Endothelial cell of umbilical vein (primary cell): ENCODE measurements at regions not wholly inside any gene's neighbourhood (a gene's known extent, or its start where the extent isn't known, plus 50 kb on each side); places are given as distances from the start of the nearest gene placed in this dataset.
"Not testable (repeated sequence)": the region's sequence is repeated elsewhere in the genome, so short reads cannot be mapped to it uniquely, and the experiment has no call there.

Experiments used
- EZH2 ChIP-seq: IDR thresholded peaks from 2 replicates; pipeline ENCODE4 v1.6.1; 2012; ENCODE audit warnings: borderline replicate concordance, low read depth, mild to moderate bottlenecking, moderate library complexity, low read length, inconsistent platforms; ENCODE audit not compliant: severe bottlenecking
- FOS ChIP-seq: IDR thresholded peaks from 2 replicates; pipeline ENCODE4 v1.6.1; 2011; ENCODE audit warnings: mild to moderate bottlenecking, low read length, moderate library complexity, borderline replicate concordance; ENCODE audit not compliant: insufficient read depth
- GATA2 ChIP-seq: IDR thresholded peaks from 2 replicates; pipeline ENCODE4 v1.7.0; 2011; ENCODE audit warnings: low read depth, mild to moderate bottlenecking, moderate library complexity, mixed read lengths, low read length; ENCODE audit not compliant: insufficient read length, insufficient read depth
- MAX ChIP-seq: IDR thresholded peaks from 2 replicates; pipeline ENCODE4 v1.6.1; 2011; ENCODE audit not compliant: insufficient read depth, insufficient read length
- MYC ChIP-seq: IDR thresholded peaks from one replicate; pipeline ENCODE4 v1.6.1; 2011; ENCODE audit warnings: mild to moderate bottlenecking, low read depth, low read length
- POLR2A ChIP-seq: IDR thresholded peaks from 2 replicates; pipeline ENCODE4 v1.6.1; 2012; ENCODE audit warnings: low read depth, mild to moderate bottlenecking, control low read depth, low read length
- POLR2AphosphoS5 ChIP-seq: IDR thresholded peaks from 2 replicates; pipeline ENCODE4 v1.6.1; 2012; ENCODE audit warnings: low read depth, mild to moderate bottlenecking, control low read depth, low read length, moderate library complexity; ENCODE audit not compliant: insufficient read depth
- TF ChIP-seq, protein P1 (sequence below), 2 donors: IDR thresholded peaks; 1 replicate in 1 of 2; 2 replicates in 1 of 2; pipeline ENCODE4 v1.5.1; 2011; ENCODE audit warnings: low read length in 2 of 2, mild to moderate bottlenecking in 2 of 2, moderate library complexity in 2 of 2, control low read depth in 1 of 2, inconsistent platforms in 1 of 2, low read depth in 1 of 2; ENCODE audit not compliant: insufficient read depth in 1 of 2; ENCODE audit errors: extremely low read depth in 1 of 2

DNA sequence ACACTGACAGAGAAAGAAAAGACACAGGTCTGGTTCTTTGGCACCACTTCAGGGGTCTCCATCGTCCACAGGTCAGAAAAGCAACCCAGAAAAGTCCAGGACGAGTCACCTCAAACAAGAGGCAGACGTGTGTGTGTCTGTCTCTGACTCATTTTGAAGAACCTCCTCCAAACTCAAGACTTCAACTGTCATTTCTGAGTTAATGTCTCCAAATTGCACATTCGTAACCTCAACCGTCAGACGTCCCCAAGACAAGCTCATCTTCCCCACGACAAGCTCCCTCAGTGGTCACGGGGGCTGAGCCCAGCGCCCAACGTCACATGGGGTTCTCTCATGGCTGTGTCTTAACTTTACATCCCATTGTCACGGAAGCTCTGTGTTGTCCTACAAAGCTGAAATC is 70.2 kb upstream of the TNK2 start:
- TF ChIP-seq, protein P1, sequence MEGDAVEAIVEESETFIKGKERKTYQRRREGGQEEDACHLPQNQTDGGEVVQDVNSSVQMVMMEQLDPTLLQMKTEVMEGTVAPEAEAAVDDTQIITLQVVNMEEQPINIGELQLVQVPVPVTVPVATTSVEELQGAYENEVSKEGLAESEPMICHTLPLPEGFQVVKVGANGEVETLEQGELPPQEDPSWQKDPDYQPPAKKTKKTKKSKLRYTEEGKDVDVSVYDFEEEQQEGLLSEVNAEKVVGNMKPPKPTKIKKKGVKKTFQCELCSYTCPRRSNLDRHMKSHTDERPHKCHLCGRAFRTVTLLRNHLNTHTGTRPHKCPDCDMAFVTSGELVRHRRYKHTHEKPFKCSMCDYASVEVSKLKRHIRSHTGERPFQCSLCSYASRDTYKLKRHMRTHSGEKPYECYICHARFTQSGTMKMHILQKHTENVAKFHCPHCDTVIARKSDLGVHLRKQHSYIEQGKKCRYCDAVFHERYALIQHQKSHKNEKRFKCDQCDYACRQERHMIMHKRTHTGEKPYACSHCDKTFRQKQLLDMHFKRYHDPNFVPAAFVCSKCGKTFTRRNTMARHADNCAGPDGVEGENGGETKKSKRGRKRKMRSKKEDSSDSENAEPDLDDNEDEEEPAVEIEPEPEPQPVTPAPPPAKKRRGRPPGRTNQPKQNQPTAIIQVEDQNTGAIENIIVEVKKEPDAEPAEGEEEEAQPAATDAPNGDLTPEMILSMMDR (IDR thresholded peaks at IDR 0.05; ENCODE audit: extremely low read depth in 1 of 2, insufficient read depth in 1 of 2, low read depth in 1 of 2, low read length in 2 of 2), result not testable (repeated sequence)
- not testable (repeated sequence) for TF ChIP-seq MYC, MAX, EZH2, POLR2A, POLR2AphosphoS5, GATA2, FOS
